CD8-positive, alpha-beta memory T cell (primary cell): ENCODE measurements at regions not wholly inside any gene's neighbourhood (a gene's known extent, or its start where the extent isn't known, plus 50 kb on each side); places are given as distances from the start of the nearest gene placed in this dataset.
A peak's percentile ranks its signal among the peaks of the same experiment; 100 is the strongest.

Experiments
- CTCF ChIA-PET: fragments of 350-600 bp; sonication (Branson Sonifier 250); formaldehyde crosslinking; loops from one replicate; lab custom pipeline; 2021; ENCODE audit warnings: antibody characterized with exemption; lab: Charles Lee
- POLR2A ChIA-PET: fragments of 350-600 bp; sonication (Branson Sonifier 250); formaldehyde crosslinking; loops from one replicate; lab custom pipeline; 2021; ENCODE audit warnings: antibody characterized with exemption; lab: Charles Lee
- DNase-seq, 5 donors: peaks; one replicate each; pipeline versions ENCODE4 v3.0.0 to v3.0.0-alpha.2; 2020 to 2022; ENCODE audit warnings: mixed read lengths in 1 of 5
- H3K27ac ChIP-seq: one replicate; pipeline ENCODE4 v1.7.0; 2013; ENCODE audit warnings: low read depth, mild to moderate bottlenecking, low read length, moderate library complexity
- H3K27me3 ChIP-seq: 2 replicates; pipeline ENCODE4 v1.7.0; 2013; ENCODE audit warnings: low read length, mild to moderate bottlenecking; ENCODE audit not compliant: insufficient read depth, poor library complexity, severe bottlenecking
- H3K36me3 ChIP-seq: 2 replicates; pipeline ENCODE4 v1.7.0; 2013; ENCODE audit warnings: mild to moderate bottlenecking, low read length, moderate library complexity; ENCODE audit not compliant: insufficient read depth
- H3K4me1 ChIP-seq: 2 replicates; pipeline ENCODE4 v1.7.0; 2013; ENCODE audit warnings: mild to moderate bottlenecking, low read length, moderate library complexity; ENCODE audit not compliant: insufficient read depth
- H3K4me3 ChIP-seq: 2 replicates; pipeline ENCODE4 v1.7.0; 2013; ENCODE audit warnings: mild to moderate bottlenecking, low read length
- H3K9me3 ChIP-seq: 2 replicates; pipeline ENCODE4 v1.7.0; 2013; ENCODE audit warnings: mild to moderate bottlenecking, low read length
- H3K27ac Mint-ChIP-seq, 8 donors: one replicate each; pipeline ENCODE4 v1.8.0; 2020 to 2021; ENCODE audit warnings: mixed read lengths in 8 of 8, mild to moderate bottlenecking in 6 of 8, inconsistent platforms in 3 of 8, moderate library complexity in 3 of 8
- H3K27me3 Mint-ChIP-seq, 2 donors: one replicate each; pipeline ENCODE4 v1.8.0; 2020 to 2021; ENCODE audit warnings: mixed read lengths in 2 of 2, mild to moderate bottlenecking in 1 of 2, moderate library complexity in 1 of 2
- H3K36me3 Mint-ChIP-seq, 3 donors: one replicate each; pipeline ENCODE4 v1.8.0; 2020 to 2021; ENCODE audit warnings: mixed read lengths in 3 of 3, inconsistent platforms in 1 of 3, mild to moderate bottlenecking in 1 of 3
- H3K4me1 Mint-ChIP-seq, 3 donors: one replicate each; pipeline ENCODE4 v1.8.0; 2020 to 2021; ENCODE audit warnings: mixed read lengths in 3 of 3, inconsistent platforms in 1 of 3, mild to moderate bottlenecking in 1 of 3
- H3K4me3 Mint-ChIP-seq, 7 donors: one replicate each; pipeline ENCODE4 v1.8.0; 2020 to 2021; ENCODE audit warnings: mixed read lengths in 7 of 7, mild to moderate bottlenecking in 6 of 7, moderate library complexity in 4 of 7, inconsistent platforms in 2 of 7
- H3K9me3 Mint-ChIP-seq, 5 donors: one replicate each; pipeline ENCODE4 v1.8.0; 2020 to 2022; ENCODE audit warnings: mixed read lengths in 5 of 5, mild to moderate bottlenecking in 3 of 5, moderate library complexity in 2 of 5, inconsistent platforms in 1 of 5

DNA sequence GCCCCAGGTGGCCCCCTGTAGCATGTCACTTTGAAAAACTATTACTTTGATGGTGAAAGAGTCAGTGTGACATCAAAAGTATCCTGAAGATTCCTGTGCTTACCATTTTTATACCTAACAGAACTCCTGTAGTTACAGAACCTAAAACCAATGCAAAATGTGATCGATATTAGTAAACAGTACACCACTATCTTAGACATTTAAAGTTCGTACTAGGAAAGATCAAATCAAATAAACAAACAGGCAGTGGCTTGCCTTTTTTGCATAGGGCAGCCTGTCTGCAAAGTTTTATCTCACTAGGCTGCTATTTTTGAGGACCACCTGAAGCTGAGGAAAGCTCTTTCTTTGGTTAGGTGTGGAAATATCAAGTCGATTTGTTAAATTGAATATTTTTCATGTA, 944.0 kb upstream of the CITED2 start:
- H3K9me3 Mint-ChIP-seq: no peaks in the 10 kb centered on the region
- no peak overlapping the region for H3K27ac Mint-ChIP-seq

GRCh38 chr6:140317950-140318349, 943.5 kb upstream of the CITED2 start:
- H3K27me3 ChIP-seq: no peaks in the 10 kb centered on the region
- no peaks in the 10 kb centered on the region for H3K36me3 Mint-ChIP-seq
- no peak for DNase-seq
- no peak overlapping the region for H3K27ac Mint-ChIP-seq
- H3K4me1 Mint-ChIP-seq: peaks cover 0 to 3% (median 2%) of the 10 kb centered on the region in 3 donors
- no peak overlapping the region for H3K27ac ChIP-seq
- ChIA-PET POLR2A (no interaction called here), CTCF (no interaction called here)
- no peaks in the 10 kb centered on the region for H3K9me3 ChIP-seq
- no peaks in the 10 kb centered on the region for H3K4me1 ChIP-seq
- H3K9me3 Mint-ChIP-seq: no peaks in the 10 kb centered on the region
- no peak overlapping the region for H3K4me3 ChIP-seq
- H3K36me3 ChIP-seq: no peaks in the 10 kb centered on the region
- H3K4me3 Mint-ChIP-seq: no peak overlapping the region
- no peaks in the 10 kb centered on the region for H3K27me3 Mint-ChIP-seq

More for the DNA sequence above, 944.0 kb upstream of the CITED2 start:
- Histone ChIP-seq H3K27ac (no peak overlapping the region), H3K4me1 (no peaks in the 10 kb centered on the region), H3K27me3 (no peaks in the 10 kb centered on the region), H3K36me3 (no peaks in the 10 kb centered on the region), H3K4me3 (no peak overlapping the region), H3K9me3 (no peaks in the 10 kb centered on the region)
- Mint-ChIP-seq H3K27me3 (no peaks in the 10 kb centered on the region), H3K4me1 (peaks cover 0 to 3% (median 2%) of the 10 kb centered on the region in 3 donors), H3K4me3 (no peak overlapping the region), H3K36me3 (no peaks in the 10 kb centered on the region)
- ChIA-PET CTCF (no interaction called here), POLR2A (no interaction called here)
- DNase-seq: no peak

- Mint-ChIP-seq H3K27me3 (no peaks in the 10 kb centered on the region), H3K4me1 (peaks cover 0 to 3% (median 2%) of the 10 kb centered on the region in 3 donors), H3K4me3 (peak overlapping the region in 1 of 7 donors; percentile 7), H3K9me3 (no peaks in the 10 kb centered on the region), H3K36me3 (no peaks in the 10 kb centered on the region), H3K27ac (peak overlapping the region in 1 of 8 donors; percentile 29)
- Histone ChIP-seq H3K27ac (no peak overlapping the region), H3K4me3 (no peak overlapping the region), H3K36me3 (no peaks in the 10 kb centered on the region), H3K4me1 (no peaks in the 10 kb centered on the region), H3K9me3 (no peaks in the 10 kb centered on the region), H3K27me3 (no peaks in the 10 kb centered on the region)
- POLR2A ChIA-PET: no interaction called here
- no peak for DNase-seq
- CTCF ChIA-PET: no interaction called here
Measured at GRCh38 chr6:140316966-140317365, 942.5 kb upstream of the CITED2 start.

GRCh38 chr6:140314682-140315081, 940.2 kb upstream of the CITED2 start:
- Histone ChIP-seq H3K36me3 (no peaks in the 10 kb centered on the region), H3K9me3 (no peaks in the 10 kb centered on the region), H3K4me1 (no peaks in the 10 kb centered on the region), H3K27me3 (no peaks in the 10 kb centered on the region), H3K4me3 (no peak overlapping the region), H3K27ac (no peak overlapping the region)
- no peak for DNase-seq
- Mint-ChIP-seq H3K36me3 (no peaks in the 10 kb centered on the region), H3K4me1 (peaks cover 0 to 3% (median 2%) of the 10 kb centered on the region in 3 donors), H3K4me3 (no peak overlapping the region), H3K9me3 (no peaks in the 10 kb centered on the region), H3K27me3 (peaks cover 0 to 2% of the 10 kb centered on the region in 2 donors), H3K27ac (no peak overlapping the region)
- POLR2A ChIA-PET: no interaction called here
- CTCF ChIA-PET: no interaction called here

DNA sequence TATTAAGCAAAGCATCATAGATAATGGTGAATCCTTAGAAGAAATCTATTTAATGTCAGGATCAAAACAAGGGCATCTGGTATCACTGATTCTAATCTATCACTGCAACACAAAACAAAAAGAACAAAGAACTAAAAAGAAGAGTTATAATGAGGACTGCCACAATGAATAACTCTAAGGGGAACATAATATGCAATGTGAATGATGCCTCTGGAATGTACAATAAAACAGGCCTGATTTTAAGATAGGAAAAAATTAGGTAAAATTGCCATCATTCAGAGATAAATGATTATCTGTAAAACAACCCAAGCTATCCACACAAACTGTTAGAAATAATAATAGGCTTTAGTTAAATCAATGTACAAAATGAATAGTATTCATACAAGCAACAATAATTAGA, 936.7 kb upstream of the CITED2 start:
- Histone ChIP-seq H3K4me1 (no peaks in the 10 kb centered on the region), H3K27me3 (no peaks in the 10 kb centered on the region), H3K9me3 (no peaks in the 10 kb centered on the region), H3K27ac (no peak overlapping the region), H3K36me3 (no peaks in the 10 kb centered on the region), H3K4me3 (no peak overlapping the region)
- Mint-ChIP-seq H3K4me1 (no peaks in the 10 kb centered on the region), H3K27ac (no peak overlapping the region), H3K9me3 (no peaks in the 10 kb centered on the region), H3K36me3 (no peaks in the 10 kb centered on the region), H3K27me3 (peaks cover 0 to 2% of the 10 kb centered on the region in 2 donors), H3K4me3 (no peak overlapping the region)
- no peak for DNase-seq
- ChIA-PET CTCF (no interaction called here), POLR2A (no interaction called here)

GRCh38 chr6:140303218-140303949, 928.9 kb upstream of the CITED2 start:
- no peak for DNase-seq
- CTCF ChIA-PET: no interaction called here
- no peaks in the 10 kb centered on the region for H3K36me3 ChIP-seq
- H3K9me3 ChIP-seq: no peaks in the 10 kb centered on the region
- Mint-ChIP-seq H3K27me3 (peaks cover 0 to 3% of the 10 kb centered on the region in 2 donors), H3K36me3 (no peaks in the 10 kb centered on the region), H3K9me3 (no peaks in the 10 kb centered on the region), H3K27ac (no peak overlapping the region), H3K4me1 (no peaks in the 10 kb centered on the region), H3K4me3 (no peak overlapping the region)
- H3K27ac ChIP-seq: no peak overlapping the region
- H3K4me1 ChIP-seq: no peaks in the 10 kb centered on the region
- POLR2A ChIA-PET: no interaction called here
- H3K4me3 ChIP-seq: no peak overlapping the region
- no peaks in the 10 kb centered on the region for H3K27me3 ChIP-seq

GRCh38 chr6:140300331-140300730, 925.9 kb upstream of the CITED2 start:
- ChIA-PET POLR2A (no interaction called here), CTCF (no interaction called here)
- H3K4me1 Mint-ChIP-seq: no peaks in the 10 kb centered on the region
- Histone ChIP-seq H3K27ac (no peak overlapping the region), H3K9me3 (no peaks in the 10 kb centered on the region), H3K27me3 (no peaks in the 10 kb centered on the region), H3K4me3 (no peak overlapping the region), H3K36me3 (no peaks in the 10 kb centered on the region), H3K4me1 (no peaks in the 10 kb centered on the region)
- H3K36me3 Mint-ChIP-seq: no peaks in the 10 kb centered on the region
- no peaks in the 10 kb centered on the region for H3K9me3 Mint-ChIP-seq
- no peak for DNase-seq
- no peak overlapping the region for H3K4me3 Mint-ChIP-seq
- H3K27me3 Mint-ChIP-seq: peaks cover 0 to 3% of the 10 kb centered on the region in 2 donors
- no peak overlapping the region for H3K27ac Mint-ChIP-seq

DNA sequence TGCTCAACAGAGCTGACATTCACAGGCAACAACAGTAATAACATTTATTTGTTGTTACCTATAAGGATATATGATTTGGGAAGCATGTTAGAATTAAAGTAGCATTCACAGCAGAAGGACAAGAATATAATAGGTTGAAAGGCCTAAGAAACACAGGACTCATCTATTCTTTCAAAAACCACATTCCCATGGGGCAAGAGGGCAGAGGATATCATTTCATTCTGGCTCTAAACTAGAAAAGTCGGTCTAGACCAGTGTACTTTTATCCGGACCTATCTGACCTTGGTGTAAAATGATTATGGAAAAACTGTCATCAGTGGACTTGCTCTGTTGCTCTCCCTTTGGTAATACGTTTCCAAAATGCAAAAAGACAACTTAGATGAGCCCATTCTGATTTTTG, 914.7 kb upstream of the CITED2 start:
- no peak for DNase-seq
- H3K27me3 Mint-ChIP-seq: peaks cover 8 to 12% of the 10 kb centered on the region in 2 donors
- H3K4me3 Mint-ChIP-seq: no peak overlapping the region
- no peak overlapping the region for H3K4me3 ChIP-seq
- no peaks in the 10 kb centered on the region for H3K36me3 ChIP-seq
- no peaks in the 10 kb centered on the region for H3K4me1 Mint-ChIP-seq
- no peak overlapping the region for H3K27ac Mint-ChIP-seq
- H3K4me1 ChIP-seq: no peaks in the 10 kb centered on the region
- H3K9me3 ChIP-seq: no peaks in the 10 kb centered on the region
- H3K27me3 ChIP-seq: no peaks in the 10 kb centered on the region
- peaks cover 0 to 1% (median 0%) of the 10 kb centered on the region in 5 donors for H3K9me3 Mint-ChIP-seq
- ChIA-PET CTCF (no interaction called here), POLR2A (no interaction called here)
- H3K36me3 Mint-ChIP-seq: no peaks in the 10 kb centered on the region
- no peak overlapping the region for H3K27ac ChIP-seq
